DND-41 (cell line): ENCODE measurements at regions not wholly inside any gene's neighbourhood (a gene's known extent, or its start where the extent isn't known, plus 50 kb on each side); places are given as distances from the start of the nearest gene placed in this dataset.

Source experiments
- ATAC-seq: fragments of 200-7000 bp; cut with Tn5 transposase; 3 replicates; pipeline ENCODE4 v1.9.1; 2021; ENCODE audit warnings: low read depth; ENCODE audit not compliant: insufficient read depth
- DNase-seq: peaks from one replicate; pipeline ENCODE4 v3.0.0-alpha.2; 2020
- H2AFZ ChIP-seq: 2 replicates; pipeline ENCODE4 v1.6.0; 2012; ENCODE audit warnings: low read depth, low read length
- H3K27ac ChIP-seq: 2 replicates; pipeline ENCODE4 v1.5.1; 2012; ENCODE audit warnings: low read length, inconsistent platforms
- H3K27me3 ChIP-seq: fragments of 200-600 bp; sonication (generic); 2 replicates; pipeline ENCODE4 v1.6.0; 2012; ENCODE audit warnings: low read length, mild to moderate bottlenecking, inconsistent platforms; ENCODE audit not compliant: insufficient read depth, poor library complexity
- H3K36me3 ChIP-seq: 2 replicates; pipeline ENCODE4 v1.5.1; 2012; ENCODE audit warnings: low read length, inconsistent platforms; ENCODE audit not compliant: insufficient read depth
- H3K4me1 ChIP-seq: 2 replicates; pipeline ENCODE4 v1.5.1; 2012; ENCODE audit warnings: mild to moderate bottlenecking, low read length; ENCODE audit not compliant: insufficient read depth
- H3K4me2 ChIP-seq: 2 replicates; pipeline ENCODE4 v1.6.0; 2012; ENCODE audit warnings: mild to moderate bottlenecking, moderate library complexity, low read length, inconsistent platforms; ENCODE audit not compliant: insufficient read depth
- H3K4me3 ChIP-seq, 2 experiments: fragments of 200-600 bp in 1 of 2; shearing (Covaris generic) in 1 of 2; 2 replicates each; pipeline ENCODE4 v1.5.1; 2012 to 2016; ENCODE audit warnings: inconsistent platforms in 2 of 2, low read length in 2 of 2, mild to moderate bottlenecking in 2 of 2, low read depth in 1 of 2, moderate library complexity in 1 of 2
- H3K79me2 ChIP-seq: 2 replicates; pipeline ENCODE4 v1.6.0; 2012; ENCODE audit warnings: low read length, inconsistent platforms; ENCODE audit not compliant: insufficient read depth
- H3K9ac ChIP-seq: 2 replicates; pipeline ENCODE4 v1.6.0; 2012; ENCODE audit warnings: low read depth, mild to moderate bottlenecking, inconsistent platforms, low read length, moderate library complexity
- H3K9me3 ChIP-seq: 2 replicates; pipeline ENCODE4 v1.5.1; 2012; ENCODE audit warnings: low read length, moderate library complexity, mild to moderate bottlenecking, inconsistent platforms; ENCODE audit not compliant: insufficient read depth, severe bottlenecking
- H4K20me1 ChIP-seq: 2 replicates; pipeline ENCODE4 v1.6.0; 2012; ENCODE audit warnings: low read length; ENCODE audit not compliant: insufficient read depth
- CTCF ChIP-seq: IDR thresholded peaks from 2 replicates; pipeline ENCODE4 v1.5.1; 2012; ENCODE audit warnings: borderline replicate concordance, low read length, moderate library complexity, mild to moderate bottlenecking; ENCODE audit not compliant: poor library complexity, severe bottlenecking; ENCODE audit errors: extremely low read depth
- EZH2 ChIP-seq: IDR thresholded peaks from 3 replicates; pipeline ENCODE4 v1.6.1; 2012; ENCODE audit warnings: borderline replicate concordance, low read depth, mild to moderate bottlenecking, moderate library complexity, low read length, inconsistent platforms; ENCODE audit not compliant: severe bottlenecking

- Histone ChIP-seq H4K20me1 (no peaks in the 10 kb centered on the region), H3K4me3 (no peak overlapping the region), H3K36me3 (no peaks in the 10 kb centered on the region), H3K79me2 (no peaks in the 10 kb centered on the region), H3K9me3 (no peaks in the 10 kb centered on the region), H3K27me3 (peaks cover 7% of the 10 kb centered on the region), H3K9ac (no peak overlapping the region), H3K4me1 (no peaks in the 10 kb centered on the region), H3K4me2 (no peak overlapping the region), H2AFZ (no peak overlapping the region), H3K27ac (no peak overlapping the region)
- no peak for TF ChIP-seq CTCF
- TF ChIP-seq EZH2: no peak
- ATAC-seq (no peak), DNase-seq (no peak)
These were observed 221.1 kb upstream of the THBS1 start for GRCh38 chr15:39359771-39360170.

GRCh38 chr15:39360452-39360851 is 220.4 kb upstream of the THBS1 start:
- Histone ChIP-seq H3K4me1 (no peaks in the 10 kb centered on the region), H3K4me3 (no peak overlapping the region), H3K36me3 (no peaks in the 10 kb centered on the region), H4K20me1 (no peaks in the 10 kb centered on the region), H3K9me3 (no peaks in the 10 kb centered on the region), H3K27me3 (peaks cover 7% of the 10 kb centered on the region), H2AFZ (no peak overlapping the region), H3K27ac (no peak overlapping the region), H3K79me2 (no peaks in the 10 kb centered on the region), H3K9ac (no peak overlapping the region), H3K4me2 (no peak overlapping the region)
- ATAC-seq (no peak), DNase-seq (no peak)
- no peak for TF ChIP-seq CTCF

GRCh38 chr15:39361497-39361896 is 219.4 kb upstream of the THBS1 start:
- Histone ChIP-seq H3K36me3 (no peaks in the 10 kb centered on the region), H3K4me1 (no peaks in the 10 kb centered on the region), H3K9me3 (no peaks in the 10 kb centered on the region), H3K4me2 (no peak overlapping the region), H3K27me3 (peaks cover 7% of the 10 kb centered on the region), H3K4me3 (no peak overlapping the region), H3K9ac (no peak overlapping the region), H3K79me2 (no peaks in the 10 kb centered on the region), H4K20me1 (no peaks in the 10 kb centered on the region), H2AFZ (no peak overlapping the region), H3K27ac (no peak overlapping the region)
- ATAC-seq (no peak), DNase-seq (no peak)
- TF ChIP-seq CTCF (no peak), EZH2 (no peak)
